HUES6 (cell line): ENCODE measurements at regions not wholly inside any gene's neighbourhood (a gene's known extent, or its start where the extent isn't known, plus 50 kb on each side); places are given as distances from the start of the nearest gene placed in this dataset.
"Not testable (repeated sequence)": the region's sequence is repeated elsewhere in the genome, so short reads cannot be mapped to it uniquely, and the experiment has no call there.

Experiments
- H3K27ac ChIP-seq: 2 replicates; pipeline ENCODE4 v1.7.0; 2013; ENCODE audit warnings: low read depth, mild to moderate bottlenecking, low read length, inconsistent platforms
- H3K27me3 ChIP-seq: 2 replicates; pipeline ENCODE4 v1.6.1; 2013; ENCODE audit warnings: low read length; ENCODE audit not compliant: control insufficient read depth, insufficient read depth
- H3K36me3 ChIP-seq: 2 replicates; pipeline ENCODE4 v1.6.1; 2013; ENCODE audit warnings: low read length; ENCODE audit not compliant: control insufficient read depth, insufficient read depth
- H3K4me1 ChIP-seq: 2 replicates; pipeline ENCODE4 v1.6.1; 2013; ENCODE audit warnings: low read length; ENCODE audit not compliant: control insufficient read depth, insufficient read depth
- H3K4me3 ChIP-seq: 2 replicates; pipeline ENCODE4 v1.5.1; 2013; ENCODE audit warnings: low read depth, low read length
- H3K9ac ChIP-seq: one replicate; pipeline ENCODE4 v1.6.1; 2013; ENCODE audit warnings: mild to moderate bottlenecking, low read length
- H3K9me3 ChIP-seq: 2 replicates; pipeline ENCODE4 v1.6.1; 2013; ENCODE audit warnings: low read depth, low read length; ENCODE audit not compliant: control insufficient read depth, insufficient read depth

DNA sequence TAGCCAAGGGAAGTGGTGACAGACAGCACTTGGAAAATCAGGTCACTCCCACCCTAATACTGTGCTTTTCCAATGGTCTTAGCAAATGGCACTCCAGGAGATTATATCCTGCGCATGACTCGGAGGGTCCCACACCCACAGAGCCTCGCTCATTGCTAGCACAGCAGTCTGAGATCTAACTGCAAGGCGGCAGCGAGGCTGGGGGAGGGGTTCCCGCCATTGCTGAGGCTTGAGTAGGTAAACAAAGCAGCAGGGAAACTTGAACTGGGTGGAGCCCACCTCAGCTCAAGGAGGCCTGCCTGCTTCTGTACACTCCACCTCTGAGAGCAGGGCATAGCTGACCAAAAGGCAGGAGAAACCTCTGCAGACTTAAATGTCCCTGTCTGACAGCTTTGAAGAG is 53.9 kb upstream of the TLL1 start:
- peaks cover 12% of the 10 kb centered on the region for H3K9me3 ChIP-seq
- H3K4me1 ChIP-seq, H3K36me3 ChIP-seq, H3K27ac ChIP-seq, H3K27me3 ChIP-seq, H3K9ac ChIP-seq, H3K4me3 ChIP-seq: not testable (repeated sequence)
